ENCODE measurements at regions not wholly inside any gene's neighbourhood (a gene's known extent, or its start where the extent isn't known, plus 50 kb on each side); places are given as distances from the start of the nearest gene placed in this dataset.

DNA sequence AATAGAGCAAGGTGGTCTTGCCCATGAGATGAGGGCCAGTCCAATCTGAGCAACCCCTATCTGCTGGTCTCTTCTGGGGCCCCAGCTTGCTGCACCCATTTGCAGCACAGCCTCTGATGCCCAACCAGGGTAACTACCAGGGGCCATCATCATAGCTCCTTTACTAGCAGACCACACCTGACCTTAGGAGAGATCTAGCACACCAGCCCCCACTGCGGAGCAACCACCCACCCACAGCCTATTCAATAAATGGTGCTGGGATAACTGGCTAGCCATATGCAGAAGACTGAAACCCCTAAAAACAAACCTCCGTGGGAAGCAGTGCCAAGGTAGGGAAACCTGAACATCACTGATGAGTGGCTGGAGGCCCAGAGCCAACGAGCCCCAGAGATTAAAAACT is 196.1 kb upstream of the RBBP8 start:
- Mint-ChIP-seq H3K36me3 (ENCODE audit: unreplicated experiment) (no peaks in the 10 kb centered on the region), H3K4me1 (ENCODE audit: unreplicated experiment) (peaks cover 7% of the 10 kb centered on the region), H3K4me3 (ENCODE audit: unreplicated experiment) (no peak overlapping the region), H3K9me3 (ENCODE audit: unreplicated experiment) (no peaks in the 10 kb centered on the region), H3K27me3 (ENCODE audit: unreplicated experiment) (peaks cover 12% of the 10 kb centered on the region), H3K27ac (ENCODE audit: unreplicated experiment) (no peak overlapping the region)
- DNase-seq (ENCODE audit: extremely low spot score, unreplicated experiment), result no peak
- TF ChIP-seq, protein P1, sequence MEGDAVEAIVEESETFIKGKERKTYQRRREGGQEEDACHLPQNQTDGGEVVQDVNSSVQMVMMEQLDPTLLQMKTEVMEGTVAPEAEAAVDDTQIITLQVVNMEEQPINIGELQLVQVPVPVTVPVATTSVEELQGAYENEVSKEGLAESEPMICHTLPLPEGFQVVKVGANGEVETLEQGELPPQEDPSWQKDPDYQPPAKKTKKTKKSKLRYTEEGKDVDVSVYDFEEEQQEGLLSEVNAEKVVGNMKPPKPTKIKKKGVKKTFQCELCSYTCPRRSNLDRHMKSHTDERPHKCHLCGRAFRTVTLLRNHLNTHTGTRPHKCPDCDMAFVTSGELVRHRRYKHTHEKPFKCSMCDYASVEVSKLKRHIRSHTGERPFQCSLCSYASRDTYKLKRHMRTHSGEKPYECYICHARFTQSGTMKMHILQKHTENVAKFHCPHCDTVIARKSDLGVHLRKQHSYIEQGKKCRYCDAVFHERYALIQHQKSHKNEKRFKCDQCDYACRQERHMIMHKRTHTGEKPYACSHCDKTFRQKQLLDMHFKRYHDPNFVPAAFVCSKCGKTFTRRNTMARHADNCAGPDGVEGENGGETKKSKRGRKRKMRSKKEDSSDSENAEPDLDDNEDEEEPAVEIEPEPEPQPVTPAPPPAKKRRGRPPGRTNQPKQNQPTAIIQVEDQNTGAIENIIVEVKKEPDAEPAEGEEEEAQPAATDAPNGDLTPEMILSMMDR (IDR thresholded peaks at IDR 0.05), result no peak

DNA sequence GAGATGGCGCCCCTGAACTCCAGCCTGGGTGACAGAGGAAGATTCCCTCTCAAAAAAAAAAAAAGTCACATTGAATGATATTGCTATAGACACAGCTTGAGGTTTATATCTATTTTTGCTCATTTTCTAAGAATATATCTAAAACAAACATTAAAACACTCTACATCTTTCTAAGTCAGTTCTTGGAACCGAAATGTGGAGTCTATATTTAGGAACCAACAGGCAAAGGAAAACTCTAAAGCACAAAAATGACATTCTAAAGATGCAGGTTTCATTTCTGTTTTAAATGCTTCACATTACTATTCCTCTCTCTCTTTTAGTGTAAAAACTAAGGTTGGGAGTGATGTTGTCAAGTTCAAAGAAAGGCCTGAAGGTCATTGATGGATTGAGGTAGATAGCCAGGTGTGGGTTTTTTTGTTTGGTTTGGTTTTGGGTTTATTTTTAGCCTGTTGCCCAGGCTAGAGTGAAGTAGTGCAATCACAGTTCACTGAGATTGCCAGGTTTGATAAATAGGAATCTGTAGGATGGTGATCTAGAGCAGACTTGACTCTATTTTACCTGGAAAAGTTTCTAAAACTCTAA is 194.0 kb upstream of the RBBP8 start:
- Mint-ChIP-seq H3K36me3 (ENCODE audit: unreplicated experiment) (no peaks in the 10 kb centered on the region), H3K27ac (ENCODE audit: unreplicated experiment) (no peak overlapping the region), H3K4me1 (ENCODE audit: unreplicated experiment) (peaks cover 7% of the 10 kb centered on the region), H3K4me3 (ENCODE audit: unreplicated experiment) (no peak overlapping the region), H3K27me3 (ENCODE audit: unreplicated experiment) (no peaks in the 10 kb centered on the region), H3K9me3 (ENCODE audit: unreplicated experiment) (peaks cover 7% of the 10 kb centered on the region)
- TF ChIP-seq, protein P1 (IDR thresholded peaks at IDR 0.05), result no peak
- no peak for DNase-seq (ENCODE audit: extremely low spot score, unreplicated experiment)

DNA sequence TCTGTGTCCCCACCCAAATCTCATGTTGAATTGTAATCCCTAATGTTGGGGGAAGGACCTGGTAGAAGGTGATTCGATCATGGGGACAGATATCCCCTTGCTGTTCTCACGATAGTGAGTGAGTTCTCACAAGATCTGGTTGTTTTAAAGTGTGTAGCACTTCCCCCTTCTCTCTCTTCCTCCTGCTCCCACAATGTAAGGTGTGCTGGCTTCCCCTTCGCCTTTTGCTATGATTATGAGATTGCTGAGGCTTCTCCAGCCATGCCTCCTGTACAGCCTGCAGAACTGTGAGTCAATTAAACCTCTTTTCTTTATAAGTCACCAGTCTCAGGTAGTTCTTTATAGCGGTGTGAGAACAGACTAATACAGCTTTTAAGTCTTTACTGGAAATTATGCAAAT is 193.3 kb upstream of the RBBP8 start:
- H3K4me3 Mint-ChIP-seq (ENCODE audit: unreplicated experiment), result no peak overlapping the region
- no peak for DNase-seq (ENCODE audit: extremely low spot score, unreplicated experiment)
- H3K9me3 Mint-ChIP-seq (ENCODE audit: unreplicated experiment), result peaks cover 10% of the 10 kb centered on the region
- TF ChIP-seq, protein P1 (IDR thresholded peaks at IDR 0.05), result no peak
- no peak overlapping the region for H3K27ac Mint-ChIP-seq (ENCODE audit: unreplicated experiment)
- no peaks in the 10 kb centered on the region for H3K36me3 Mint-ChIP-seq (ENCODE audit: unreplicated experiment)
- H3K4me1 Mint-ChIP-seq (ENCODE audit: unreplicated experiment), result peaks cover 3% of the 10 kb centered on the region
- H3K27me3 Mint-ChIP-seq (ENCODE audit: unreplicated experiment), result no peaks in the 10 kb centered on the region

DNA sequence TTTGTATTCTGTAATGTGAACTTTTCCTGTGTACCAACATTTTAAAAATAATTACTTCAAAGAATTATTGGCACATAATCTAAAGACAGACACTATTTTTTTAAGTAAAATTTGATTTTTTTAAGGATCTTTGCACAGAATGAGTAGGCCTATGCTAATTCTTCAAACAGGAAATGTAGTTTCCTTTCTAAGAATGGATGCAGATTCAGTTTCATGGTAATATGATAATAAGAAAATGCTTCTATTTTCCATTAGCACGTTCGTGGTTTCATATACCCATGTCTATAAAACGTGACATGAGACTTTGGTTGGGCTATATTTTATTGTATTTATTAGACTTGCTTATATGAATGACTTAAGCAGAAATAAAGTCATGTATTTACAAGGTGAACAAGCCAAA is 191.8 kb upstream of the RBBP8 start:
- H3K27ac Mint-ChIP-seq (ENCODE audit: unreplicated experiment), result no peak overlapping the region
- no peaks in the 10 kb centered on the region for H3K36me3 Mint-ChIP-seq (ENCODE audit: unreplicated experiment)
- no peak for DNase-seq (ENCODE audit: extremely low spot score, unreplicated experiment)
- no peak overlapping the region for H3K4me3 Mint-ChIP-seq (ENCODE audit: unreplicated experiment)
- H3K4me1 Mint-ChIP-seq (ENCODE audit: unreplicated experiment), result no peaks in the 10 kb centered on the region
- H3K27me3 Mint-ChIP-seq (ENCODE audit: unreplicated experiment), result peaks cover 5% of the 10 kb centered on the region
- H3K9me3 Mint-ChIP-seq (ENCODE audit: unreplicated experiment), result peaks cover 19% of the 10 kb centered on the region
- TF ChIP-seq, protein P1 (IDR thresholded peaks at IDR 0.05), result no peak

DNA sequence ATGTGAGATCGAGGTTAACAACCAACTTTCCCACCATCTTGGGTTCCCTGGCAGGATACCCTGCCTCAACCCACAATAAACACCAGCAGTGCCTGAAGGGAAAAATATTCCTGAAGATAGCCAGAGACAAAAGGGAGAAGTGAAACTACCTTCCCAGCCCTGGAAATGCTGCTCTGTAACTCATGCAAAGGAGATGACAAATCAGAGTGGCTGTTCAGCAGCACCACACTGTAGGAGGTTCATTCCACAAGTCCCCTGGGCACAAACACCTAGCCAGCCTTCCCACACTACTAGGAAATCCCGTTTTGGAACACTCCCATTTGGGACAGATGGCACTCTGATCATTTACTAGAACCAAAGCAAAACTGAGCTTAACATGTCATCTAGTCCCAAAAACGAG is 190.7 kb upstream of the RBBP8 start:
- TF ChIP-seq, protein P1 (IDR thresholded peaks at IDR 0.05), result no peak
- H3K9me3 Mint-ChIP-seq (ENCODE audit: unreplicated experiment), result peaks cover 21% of the 10 kb centered on the region
- no peak overlapping the region for H3K4me3 Mint-ChIP-seq (ENCODE audit: unreplicated experiment)
- DNase-seq (ENCODE audit: extremely low spot score, unreplicated experiment), result no peak
- no peaks in the 10 kb centered on the region for H3K36me3 Mint-ChIP-seq (ENCODE audit: unreplicated experiment)
- H3K4me1 Mint-ChIP-seq (ENCODE audit: unreplicated experiment), result no peaks in the 10 kb centered on the region
- H3K27ac Mint-ChIP-seq (ENCODE audit: unreplicated experiment), result no peak overlapping the region
- peaks cover 12% of the 10 kb centered on the region for H3K27me3 Mint-ChIP-seq (ENCODE audit: unreplicated experiment)
